HEK293T (cell line): ENCODE measurements at regions not wholly inside any gene's neighbourhood (a gene's known extent, or its start where the extent isn't known, plus 50 kb on each side); places are given as distances from the start of the nearest gene placed in this dataset.

Source experiments
- CTCF ChIA-PET: fragments of 350-600 bp; formaldehyde crosslinking; extraction: SDS; loops from one replicate; lab custom pipeline; 2021; ENCODE audit warnings: antibody characterized with exemption, inconsistent platforms; lab: Yijun Ruan, JAX
- POLR2A ChIA-PET: fragments of 350-600 bp; formaldehyde crosslinking; extraction: SDS; loops from one replicate; lab custom pipeline; 2020; ENCODE audit warnings: antibody characterized with exemption, inconsistent platforms; lab: Yijun Ruan, JAX
- DNase-seq: peaks from one replicate; pipeline ENCODE4 v3.0.0; 2012; ENCODE audit warnings: mixed read lengths; ENCODE audit errors: extremely low spot score
- ARNT ChIP-seq: fragments of 450-650 bp; IDR thresholded peaks from 2 replicates; pipeline ENCODE4 v1.6.1; 2017; ENCODE audit warnings: mild to moderate bottlenecking
- BHLHE40 ChIP-seq: fragments of 450-650 bp; IDR thresholded peaks from 2 replicates; pipeline ENCODE4 v1.6.1; 2016; ENCODE audit warnings: mild to moderate bottlenecking, moderate library complexity, borderline replicate concordance
- CTBP1 ChIP-seq: fragments of 450-650 bp; IDR thresholded peaks from 2 replicates; pipeline ENCODE4 v1.6.1; 2016; ENCODE audit warnings: borderline replicate concordance
- ELF4 ChIP-seq: fragments of 450-650 bp; IDR thresholded peaks from 2 replicates; pipeline ENCODE4 v1.6.1; 2017; ENCODE audit warnings: antibody characterized with exemption
- FOXA1 ChIP-seq: fragments of 450-650 bp; IDR thresholded peaks from 2 replicates; pipeline ENCODE4 v1.6.1; 2016; ENCODE audit warnings: mild to moderate bottlenecking
- FOXK2 ChIP-seq: fragments of 450-650 bp; IDR thresholded peaks from 2 replicates; pipeline ENCODE4 v1.6.1; 2016; ENCODE audit warnings: mild to moderate bottlenecking
- FOXM1 ChIP-seq: fragments of 450-650 bp; IDR thresholded peaks from 2 replicates; pipeline ENCODE4 v1.6.1; 2017; ENCODE audit warnings: mild to moderate bottlenecking, borderline replicate concordance
- HDGF ChIP-seq: fragments of 450-650 bp; IDR thresholded peaks from 2 replicates; pipeline ENCODE4 v1.6.1; 2017; ENCODE audit warnings: antibody characterized with exemption, borderline replicate concordance
- L3MBTL2 ChIP-seq: fragments of 450-650 bp; conservative IDR thresholded peaks from 2 replicates; pipeline ENCODE4 v1.6.1; 2016; ENCODE audit warnings: mild to moderate bottlenecking
- LEF1 ChIP-seq: fragments of 450-650 bp; IDR thresholded peaks from 2 replicates; pipeline ENCODE4 v1.6.1; 2017; ENCODE audit warnings: mild to moderate bottlenecking, borderline replicate concordance
- NFRKB ChIP-seq: fragments of 450-650 bp; IDR thresholded peaks from 2 replicates; pipeline ENCODE4 v1.6.1; 2016; ENCODE audit warnings: mild to moderate bottlenecking, moderate library complexity
- SP1 ChIP-seq: fragments of 450-650 bp; IDR thresholded peaks from 2 replicates; pipeline ENCODE4 v1.6.1; 2017
- SUZ12 ChIP-seq: fragments of 450-650 bp; IDR thresholded peaks from 2 replicates; pipeline ENCODE4 v1.6.1; 2016; ENCODE audit warnings: mild to moderate bottlenecking
- TARDBP ChIP-seq: fragments of 450-650 bp; IDR thresholded peaks from 2 replicates; pipeline ENCODE4 v1.6.1; 2016
- ZNF384 ChIP-seq: fragments of 450-650 bp; IDR thresholded peaks from 2 replicates; pipeline ENCODE4 v1.6.1; 2016
- TF ChIP-seq, protein P1 (sequence below): fragments of 450-650 bp; IDR thresholded peaks from 2 replicates; pipeline ENCODE4 v1.6.1; 2016

DNA sequence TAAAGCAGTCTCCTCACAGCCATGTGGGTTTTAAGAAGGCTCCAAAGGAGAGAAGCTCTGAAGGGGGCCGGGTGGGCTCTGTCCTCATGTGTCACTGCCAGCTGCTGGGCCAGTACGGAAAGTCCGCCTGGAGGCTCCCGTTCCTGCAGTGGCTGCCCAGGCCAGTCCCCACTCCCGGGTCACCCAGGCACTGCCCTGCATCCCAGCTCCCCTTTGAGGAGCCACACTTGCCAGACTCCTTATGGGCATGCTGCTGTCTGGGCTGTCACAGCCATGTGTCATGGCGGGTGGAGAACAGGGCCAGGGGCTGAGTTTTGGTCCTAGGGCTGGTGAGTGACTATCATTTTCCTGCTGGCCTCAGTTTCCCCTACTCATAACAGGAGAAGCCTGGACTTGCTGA lies 79.4 kb upstream of the ACTRT2 start:
- TF ChIP-seq SUZ12 (no peak), HDGF (no peak), SP1 (no peak), LEF1 (no peak), FOXK2 (no peak), BHLHE40 (no peak), TARDBP (no peak)
- ChIA-PET POLR2A (no interaction called here), CTCF (interaction anchor here (0.7 kb wide), 1 partner anchor 23 kb away, joined by 3 read pairs; no protein-coding TSS in a partner anchor)
- DNase-seq: no peak

DNA sequence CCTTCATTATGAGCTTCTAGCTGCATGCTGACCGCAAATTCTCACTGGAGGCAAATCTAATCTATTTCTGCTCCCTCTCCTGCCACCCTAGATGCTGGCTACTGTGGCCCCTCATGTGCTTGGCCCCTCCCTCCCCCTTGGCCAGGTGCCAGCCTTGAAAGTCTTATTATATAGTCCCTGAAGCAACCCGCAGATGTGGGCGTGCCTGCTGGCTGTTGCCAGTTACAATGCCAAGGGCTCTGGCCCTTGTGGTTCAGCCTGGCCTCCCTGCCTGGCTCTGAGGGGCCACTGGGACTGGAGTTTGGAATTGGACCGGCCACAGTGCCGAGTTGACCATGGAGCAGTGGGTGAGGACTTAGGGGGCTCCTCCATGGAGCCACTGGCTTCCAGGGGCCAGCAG lies 78.9 kb upstream of the ACTRT2 start:
- CTCF ChIA-PET: no interaction called here
- TF ChIP-seq, protein P1, sequence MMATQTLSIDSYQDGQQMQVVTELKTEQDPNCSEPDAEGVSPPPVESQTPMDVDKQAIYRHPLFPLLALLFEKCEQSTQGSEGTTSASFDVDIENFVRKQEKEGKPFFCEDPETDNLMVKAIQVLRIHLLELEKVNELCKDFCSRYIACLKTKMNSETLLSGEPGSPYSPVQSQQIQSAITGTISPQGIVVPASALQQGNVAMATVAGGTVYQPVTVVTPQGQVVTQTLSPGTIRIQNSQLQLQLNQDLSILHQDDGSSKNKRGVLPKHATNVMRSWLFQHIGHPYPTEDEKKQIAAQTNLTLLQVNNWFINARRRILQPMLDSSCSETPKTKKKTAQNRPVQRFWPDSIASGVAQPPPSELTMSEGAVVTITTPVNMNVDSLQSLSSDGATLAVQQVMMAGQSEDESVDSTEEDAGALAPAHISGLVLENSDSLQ: no peak
- no peak for TF ChIP-seq L3MBTL2
- no peak for TF ChIP-seq ZNF384
- TF ChIP-seq HDGF: no peak
- no peak for TF ChIP-seq ELF4
- no peak for TF ChIP-seq TARDBP
- no peak for TF ChIP-seq SUZ12
- no peak for TF ChIP-seq NFRKB
- no peak for TF ChIP-seq LEF1
- no peak for TF ChIP-seq SP1
- TF ChIP-seq BHLHE40: no peak
- no peak for TF ChIP-seq ARNT
- DNase-seq: no peak
- POLR2A ChIA-PET: no interaction called here

DNA sequence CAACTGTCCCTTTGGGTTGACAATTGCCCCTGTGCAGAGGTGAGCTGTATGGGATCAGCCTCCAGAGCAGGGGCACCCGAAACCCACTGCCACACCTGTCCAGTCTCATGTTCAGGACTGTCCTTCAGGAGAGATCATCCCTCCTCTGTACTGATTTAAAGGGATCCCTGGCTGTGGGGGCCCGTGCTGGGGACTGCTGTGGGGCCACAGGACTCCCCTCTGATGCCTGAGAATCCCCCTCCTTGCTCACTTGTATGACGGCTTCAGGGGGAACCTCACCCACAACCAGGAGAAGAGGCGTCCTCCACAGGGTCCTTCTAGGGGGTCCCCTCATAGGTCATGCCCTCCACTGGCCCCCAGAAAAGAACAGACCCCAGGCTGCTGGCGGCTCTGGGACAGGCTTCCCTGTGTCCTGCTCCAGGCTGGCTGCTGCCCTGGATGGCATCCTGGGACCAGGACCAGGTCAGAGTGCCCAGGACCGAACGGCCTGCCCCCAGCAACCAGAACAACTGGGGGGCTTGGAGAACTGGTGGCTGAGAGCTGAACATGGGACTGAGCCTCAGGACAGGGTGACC lies 77.5 kb upstream of the ACTRT2 start:
- POLR2A ChIA-PET: no interaction called here
- no peak for DNase-seq
- TF ChIP-seq FOXK2 (no peak), TARDBP (no peak), FOXM1 (no peak), NFRKB (no peak), ARNT (no peak), BHLHE40 (no peak), L3MBTL2 (no peak), ELF4 (no peak), LEF1 (no peak), CTBP1 (no peak), ZNF384 (no peak), FOXA1 (no peak), SUZ12 (no peak)
- TF ChIP-seq, protein P1: no peak
- CTCF ChIA-PET: no interaction called here

DNA sequence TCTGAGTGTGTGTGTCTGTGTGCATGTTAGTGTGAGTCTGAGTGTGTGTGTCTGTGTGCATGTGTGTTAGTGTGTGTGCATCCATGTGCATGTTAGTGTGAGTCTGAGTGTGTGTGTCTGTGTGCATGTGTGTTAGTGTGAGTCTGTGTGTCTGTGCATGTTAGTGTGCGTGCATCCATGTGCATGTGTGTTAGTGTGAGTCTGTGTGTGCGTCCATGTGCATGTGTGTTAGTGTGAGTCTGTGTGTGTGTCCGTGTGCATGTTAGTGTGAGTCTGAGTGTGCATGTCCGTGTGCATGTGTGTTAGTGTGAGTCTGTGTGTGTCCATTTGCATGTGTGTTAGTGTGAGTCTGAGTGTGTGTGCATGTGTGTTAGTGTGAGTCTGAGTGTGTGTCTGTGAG lies 76.6 kb upstream of the ACTRT2 start:
- no peak for DNase-seq
- ChIA-PET POLR2A (no interaction called here), CTCF (no interaction called here)
- TF ChIP-seq ELF4: no peak
- no peak for TF ChIP-seq ZNF384
- TF ChIP-seq SP1: no peak
- TF ChIP-seq NFRKB: no peak
- TF ChIP-seq L3MBTL2: no peak
- TF ChIP-seq TARDBP: no peak
- TF ChIP-seq, protein P1: no peak
- no peak for TF ChIP-seq HDGF
- no peak for TF ChIP-seq CTBP1
- TF ChIP-seq BHLHE40: no peak
- TF ChIP-seq LEF1: no peak
- TF ChIP-seq FOXA1: no peak
- TF ChIP-seq FOXM1: no peak
- no peak for TF ChIP-seq FOXK2
- no peak for TF ChIP-seq SUZ12
- TF ChIP-seq ARNT: no peak

DNA sequence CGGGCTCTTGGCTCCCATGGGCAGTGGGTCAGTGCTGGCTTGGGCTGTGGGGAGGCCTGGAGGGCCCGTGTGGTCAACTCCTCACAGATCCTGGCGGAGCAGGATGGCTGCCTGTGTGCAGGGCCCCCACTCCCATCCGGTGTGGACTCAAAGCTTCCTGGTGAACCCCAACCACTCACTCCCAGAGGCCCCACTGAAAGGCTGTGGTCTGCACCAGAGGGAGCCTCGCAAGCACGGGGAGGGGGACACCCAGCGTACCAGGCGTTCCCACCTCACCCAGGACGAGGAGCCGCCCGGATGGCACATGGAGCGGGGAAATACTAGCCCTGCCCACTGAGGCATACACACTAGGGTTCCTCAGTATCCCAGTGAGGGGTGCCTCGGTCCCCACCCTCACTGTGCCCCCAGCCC lies 75.4 kb upstream of the ACTRT2 start:
- DNase-seq: no peak
- TF ChIP-seq ZNF384: no peak
- TF ChIP-seq SUZ12: no peak
- no peak for TF ChIP-seq ARNT
- TF ChIP-seq FOXK2: no peak
- TF ChIP-seq HDGF: no peak
- TF ChIP-seq NFRKB: no peak
- no peak for TF ChIP-seq BHLHE40
- no peak for TF ChIP-seq ELF4
- TF ChIP-seq FOXA1: no peak
- ChIA-PET CTCF (no interaction called here), POLR2A (no interaction called here)

DNA sequence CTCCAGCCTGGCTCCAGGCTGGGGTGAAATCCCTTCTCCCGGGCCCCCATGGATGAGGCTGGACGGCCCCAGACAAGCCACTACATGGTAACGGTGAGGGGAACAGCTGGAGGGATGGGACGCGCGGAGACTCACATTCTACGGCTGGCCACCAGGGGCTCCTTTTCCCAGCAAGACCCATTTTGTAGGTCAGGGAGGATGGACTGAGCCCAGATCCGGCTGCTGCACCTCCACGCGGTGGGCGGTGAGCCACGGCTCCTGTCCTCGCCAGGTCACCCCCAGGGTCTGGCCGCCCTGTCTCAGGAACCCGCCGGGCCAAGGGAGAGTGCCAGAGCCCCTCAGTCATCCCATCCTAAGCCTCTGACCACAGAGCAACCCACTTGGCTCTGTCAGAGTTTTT lies 75.0 kb upstream of the ACTRT2 start:
- ChIA-PET CTCF (no interaction called here), POLR2A (no interaction called here)
- peak; percentile 36 for DNase-seq
- TF ChIP-seq FOXA1 (no peak), FOXM1 (no peak), FOXK2 (no peak)
